Transverse colon (tissue), 3 donors: ENCODE measurements at regions not wholly inside any gene's neighbourhood (a gene's known extent, or its start where the extent isn't known, plus 50 kb on each side); places are given as distances from the start of the nearest gene placed in this dataset.

Experiments
- POLR2A ChIP-seq: fragments of 450-650 bp; IDR thresholded peaks from one replicate; pipeline ENCODE4 v1.6.1; 2016; ENCODE audit warnings: antibody characterized with exemption, mild to moderate bottlenecking, moderate library complexity
- TF ChIP-seq, protein P1 (sequence below), 5 experiments: fragments of 200-600 bp in 3 of 5; fragments of 450-650 bp in 2 of 5; sonication (generic) in 3 of 5; IDR thresholded peaks; 1 replicate in 2 of 5; 2 replicates in 3 of 5; pipeline ENCODE4 v1.5.1; 2016 to 2017; ENCODE audit warnings: antibody characterized with exemption in 5 of 5, inconsistent platforms in 3 of 5, mild to moderate bottlenecking in 2 of 5, moderate library complexity in 1 of 5

DNA sequence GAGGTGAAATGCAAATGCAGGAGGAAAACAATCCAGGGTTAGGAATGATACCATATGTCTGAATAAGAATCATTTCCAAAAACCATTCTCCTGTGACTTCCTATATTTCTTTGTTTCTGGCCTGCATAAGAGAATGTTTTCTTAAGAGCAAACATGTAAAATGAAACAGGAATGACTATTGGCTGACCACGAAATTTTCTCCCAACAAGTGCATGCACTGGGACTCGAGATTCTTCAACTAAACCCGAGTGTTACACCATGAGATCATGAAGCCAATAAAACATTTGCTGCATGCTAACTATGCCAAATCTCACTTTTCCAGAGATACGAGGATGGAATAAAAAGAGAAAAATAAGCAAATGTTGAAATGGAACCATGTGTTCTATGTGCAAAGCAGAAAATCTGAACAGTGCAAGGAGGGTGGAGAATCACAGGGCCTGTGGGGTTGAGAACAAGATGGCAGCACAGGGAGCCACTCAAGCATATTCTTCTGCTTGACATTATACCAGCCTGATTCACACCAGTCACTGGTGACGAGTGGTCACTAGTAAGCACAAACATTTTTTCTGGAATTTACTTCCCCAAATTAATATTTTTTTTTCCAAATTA is 212.2 kb upstream of the FOXA2 start:
- no peak for TF ChIP-seq POLR2A
- TF ChIP-seq, protein P1, sequence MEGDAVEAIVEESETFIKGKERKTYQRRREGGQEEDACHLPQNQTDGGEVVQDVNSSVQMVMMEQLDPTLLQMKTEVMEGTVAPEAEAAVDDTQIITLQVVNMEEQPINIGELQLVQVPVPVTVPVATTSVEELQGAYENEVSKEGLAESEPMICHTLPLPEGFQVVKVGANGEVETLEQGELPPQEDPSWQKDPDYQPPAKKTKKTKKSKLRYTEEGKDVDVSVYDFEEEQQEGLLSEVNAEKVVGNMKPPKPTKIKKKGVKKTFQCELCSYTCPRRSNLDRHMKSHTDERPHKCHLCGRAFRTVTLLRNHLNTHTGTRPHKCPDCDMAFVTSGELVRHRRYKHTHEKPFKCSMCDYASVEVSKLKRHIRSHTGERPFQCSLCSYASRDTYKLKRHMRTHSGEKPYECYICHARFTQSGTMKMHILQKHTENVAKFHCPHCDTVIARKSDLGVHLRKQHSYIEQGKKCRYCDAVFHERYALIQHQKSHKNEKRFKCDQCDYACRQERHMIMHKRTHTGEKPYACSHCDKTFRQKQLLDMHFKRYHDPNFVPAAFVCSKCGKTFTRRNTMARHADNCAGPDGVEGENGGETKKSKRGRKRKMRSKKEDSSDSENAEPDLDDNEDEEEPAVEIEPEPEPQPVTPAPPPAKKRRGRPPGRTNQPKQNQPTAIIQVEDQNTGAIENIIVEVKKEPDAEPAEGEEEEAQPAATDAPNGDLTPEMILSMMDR (IDR thresholded peaks at IDR 0.05), result no peak
